Activated CD4-positive, alpha-beta memory T cell treated with anti-CD3 and anti-CD28 coated beads, Interleukin-2, amount 10 ng/mL, durations not matched to agents 7 days and 5 days (primary cell): ENCODE measurements at regions not wholly inside any gene's neighbourhood (a gene's known extent, or its start where the extent isn't known, plus 50 kb on each side); places are given as distances from the start of the nearest gene placed in this dataset.
"Not testable (repeated sequence)": the region's sequence is repeated elsewhere in the genome, so short reads cannot be mapped to it uniquely, and the experiment has no call there.

ENCODE experiments used
- CTCF ChIA-PET: fragments of 350-600 bp; sonication (Branson Sonifier 250); formaldehyde crosslinking; loops from one replicate; lab custom pipeline; 2021; ENCODE audit warnings: antibody characterized with exemption, inconsistent platforms; lab: Charles Lee
- POLR2A ChIA-PET: fragments of 350-600 bp; sonication (Branson Sonifier 250); formaldehyde crosslinking; loops from one replicate; lab custom pipeline; 2021; ENCODE audit warnings: antibody characterized with exemption; lab: Charles Lee
- DNase-seq: peaks from one replicate; pipeline ENCODE4 v3.0.0-alpha.2; 2020
- H3K27ac Mint-ChIP-seq: one replicate; pipeline ENCODE4 v1.8.0; 2021; ENCODE audit warnings: mild to moderate bottlenecking, mixed read lengths
- H3K27me3 Mint-ChIP-seq: one replicate; pipeline ENCODE4 v1.8.0; 2021; ENCODE audit warnings: mixed read lengths
- H3K36me3 Mint-ChIP-seq: one replicate; pipeline ENCODE4 v1.8.0; 2021; ENCODE audit warnings: low read depth, mixed read lengths
- H3K4me1 Mint-ChIP-seq: one replicate; pipeline ENCODE4 v1.8.0; 2021; ENCODE audit warnings: mixed read lengths
- H3K4me3 Mint-ChIP-seq: one replicate; pipeline ENCODE4 v1.8.0; 2021; ENCODE audit warnings: mild to moderate bottlenecking, mixed read lengths
- H3K9me3 Mint-ChIP-seq: one replicate; pipeline ENCODE4 v1.8.0; 2021; ENCODE audit warnings: mixed read lengths

DNA sequence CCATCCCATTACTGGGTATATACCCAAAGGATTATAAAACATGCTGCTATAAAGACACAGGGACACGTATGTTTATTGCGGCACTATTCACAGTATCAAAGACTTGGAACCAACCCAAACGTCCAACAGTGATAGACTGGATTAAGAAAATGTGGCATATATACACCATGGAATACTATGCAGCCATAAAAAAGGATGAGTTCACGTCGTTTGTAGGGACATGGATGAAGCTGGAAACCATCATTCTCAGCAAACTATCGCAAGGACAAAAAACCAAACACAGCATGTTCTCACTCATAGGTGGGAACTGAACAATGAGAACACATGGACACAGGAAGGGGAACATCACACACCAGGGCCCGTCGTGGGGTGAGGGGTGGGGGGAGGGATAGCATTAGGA, 106.1 kb downstream of the CHD1L start:
- H3K9me3 Mint-ChIP-seq, DNase-seq, H3K4me1 Mint-ChIP-seq, H3K36me3 Mint-ChIP-seq, H3K27ac Mint-ChIP-seq, H3K4me3 Mint-ChIP-seq, POLR2A ChIA-PET, CTCF ChIA-PET: not testable (repeated sequence)
- H3K27me3 Mint-ChIP-seq: peaks cover 31% of the 10 kb centered on the region

- no peaks in the 10 kb centered on the region for H3K36me3 Mint-ChIP-seq
- H3K9me3 Mint-ChIP-seq: no peaks in the 10 kb centered on the region
- H3K4me3 Mint-ChIP-seq: no peak overlapping the region
- ChIA-PET POLR2A (no interaction called here), CTCF (no interaction called here)
- no peaks in the 10 kb centered on the region for H3K4me1 Mint-ChIP-seq
- DNase-seq: no peak
- H3K27me3 Mint-ChIP-seq: peaks cover 27% of the 10 kb centered on the region
- no peak overlapping the region for H3K27ac Mint-ChIP-seq
Observed at GRCh38 chr1:147349533-147349932, 107.0 kb downstream of the CHD1L start.

DNA sequence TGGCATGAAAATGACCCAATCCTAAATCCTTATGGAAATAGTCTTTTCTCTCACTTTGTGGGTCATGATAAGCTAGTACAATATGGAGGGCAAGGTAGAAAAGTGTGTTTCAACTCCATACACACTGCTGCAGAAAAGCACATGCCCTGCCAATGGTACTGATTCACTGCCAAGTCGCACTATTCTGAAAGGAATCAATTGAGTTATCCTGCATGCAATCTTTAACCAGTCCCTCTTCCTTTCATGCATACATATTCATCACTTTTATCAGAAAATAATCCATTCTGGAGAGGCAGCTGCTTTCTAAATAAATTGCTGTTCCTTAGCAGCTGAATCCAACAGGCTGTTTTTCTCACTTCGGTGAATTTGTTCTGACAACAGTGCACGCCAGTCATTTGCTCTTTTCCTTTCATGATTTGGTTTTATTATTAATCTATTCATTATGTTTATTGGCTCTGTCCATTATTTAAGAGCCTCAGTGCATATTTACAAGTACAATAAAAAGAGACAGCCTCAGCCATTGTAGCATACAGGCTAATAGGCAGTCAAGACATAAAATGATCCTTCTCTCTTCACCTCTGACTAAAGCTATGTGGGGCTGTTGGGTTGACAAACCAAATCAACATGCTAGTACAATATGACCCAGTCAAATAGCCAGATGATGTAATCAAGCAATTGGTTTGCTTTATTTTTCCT, 108.8 kb downstream of the CHD1L start:
- H3K4me3 Mint-ChIP-seq: no peak overlapping the region
- ChIA-PET CTCF (no interaction called here), POLR2A (no interaction called here)
- no peak for DNase-seq
- H3K4me1 Mint-ChIP-seq: no peaks in the 10 kb centered on the region
- no peaks in the 10 kb centered on the region for H3K9me3 Mint-ChIP-seq
- H3K27me3 Mint-ChIP-seq: peaks cover 13% of the 10 kb centered on the region
- H3K27ac Mint-ChIP-seq: no peak overlapping the region
- H3K36me3 Mint-ChIP-seq: no peaks in the 10 kb centered on the region

DNA sequence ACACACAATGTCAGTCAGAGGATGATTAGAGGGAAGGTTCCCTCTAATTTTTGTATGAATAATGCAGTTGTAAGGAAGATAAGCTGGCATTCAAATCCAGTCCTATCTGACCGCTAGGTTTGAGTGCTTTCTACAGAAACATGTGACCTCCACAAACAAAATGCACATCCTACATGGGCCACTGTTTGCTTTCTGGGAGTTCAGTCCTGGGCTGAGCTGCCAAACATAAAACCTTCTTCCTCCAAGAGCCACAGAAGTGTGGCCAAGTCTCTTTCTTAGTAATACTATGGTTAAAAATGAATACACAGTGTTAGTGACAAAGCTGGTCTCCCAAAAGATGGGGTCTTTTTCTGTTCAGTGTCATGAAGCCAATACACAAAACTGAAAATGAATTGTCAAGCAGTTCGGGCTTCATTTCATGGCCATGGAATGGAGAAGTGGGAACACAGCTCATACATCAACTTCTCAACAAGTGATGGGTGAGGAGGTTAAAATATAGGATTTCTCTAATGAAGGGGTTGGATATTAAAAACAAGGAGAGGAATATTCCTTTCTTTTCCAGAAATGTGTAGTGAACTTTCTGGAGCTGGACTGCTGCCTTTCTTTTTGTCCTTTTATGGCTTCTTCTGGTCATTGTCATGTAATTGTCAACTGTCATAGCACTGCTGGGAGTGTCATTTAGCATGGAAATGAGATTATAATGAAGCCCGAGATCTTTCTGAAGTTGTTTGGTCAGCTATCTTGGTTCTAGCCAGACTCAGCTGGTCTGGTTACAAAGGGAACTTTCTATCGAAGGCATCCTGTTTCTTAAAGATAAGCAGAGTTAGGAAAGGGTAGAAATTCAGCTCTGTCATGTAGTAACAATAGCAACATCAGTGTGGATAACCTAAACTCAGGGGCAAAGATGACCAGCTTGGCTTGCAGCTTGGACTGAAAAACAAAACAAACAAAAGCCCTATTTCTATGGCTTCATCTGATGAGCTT, 135.1 kb downstream of the CHD1L start:
- Mint-ChIP-seq H3K27ac (no peak overlapping the region), H3K36me3 (no peaks in the 10 kb centered on the region), H3K27me3 (peaks cover 5% of the 10 kb centered on the region), H3K4me1 (no peaks in the 10 kb centered on the region), H3K4me3 (no peak overlapping the region), H3K9me3 (peaks cover 5% of the 10 kb centered on the region)
- CTCF ChIA-PET: interaction anchor here (0.6 to 1.8 kb wide), 4 partner anchors 12 to 224 kb away, joined by 3 to 8 read pairs (median 4); no protein-coding TSS in a partner anchor
- POLR2A ChIA-PET: no interaction called here
- no peak for DNase-seq

- H3K27me3 Mint-ChIP-seq: peaks cover under 1% of the 10 kb centered on the region
- no peaks in the 10 kb centered on the region for H3K9me3 Mint-ChIP-seq
- DNase-seq: no peak
- peaks cover under 1% of the 10 kb centered on the region for H3K4me1 Mint-ChIP-seq
- H3K27ac Mint-ChIP-seq: no peak overlapping the region
- ChIA-PET POLR2A (no interaction called here), CTCF (interaction anchor here (1.1 kb wide), 1 partner anchor 10 kb away, joined by 3 read pairs; no protein-coding TSS in a partner anchor)
- H3K36me3 Mint-ChIP-seq: no peaks in the 10 kb centered on the region
- H3K4me3 Mint-ChIP-seq: no peak overlapping the region
Observed at GRCh38 chr1:147379889-147380288, 137.4 kb downstream of the CHD1L start.

DNA sequence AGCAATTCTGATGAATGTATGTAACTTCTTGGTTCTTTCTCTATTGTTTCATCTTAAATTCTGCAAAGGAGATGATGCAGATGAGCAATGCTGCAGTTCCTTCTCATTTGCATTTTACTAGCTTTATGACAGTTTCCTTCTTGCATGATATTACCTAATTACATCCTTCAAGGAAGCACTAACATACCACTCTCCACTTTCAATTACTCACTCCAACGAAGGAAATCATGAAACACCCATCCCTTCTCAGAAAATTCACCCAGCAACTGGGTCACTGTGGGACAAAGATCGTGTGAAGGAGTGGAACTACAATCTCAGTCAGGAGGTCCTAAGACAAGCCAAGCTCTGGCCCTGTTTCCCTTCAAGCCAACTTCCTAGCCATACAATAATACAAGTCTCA, 142.3 kb downstream of the CHD1L start:
- no peak overlapping the region for H3K27ac Mint-ChIP-seq
- no peaks in the 10 kb centered on the region for H3K36me3 Mint-ChIP-seq
- peaks cover 8% of the 10 kb centered on the region for H3K27me3 Mint-ChIP-seq
- H3K9me3 Mint-ChIP-seq: no peaks in the 10 kb centered on the region
- H3K4me1 Mint-ChIP-seq: peaks cover 2% of the 10 kb centered on the region
- ChIA-PET POLR2A (interaction anchor here (0.7 kb wide), 1 partner anchor 22 kb away, joined by 3 read pairs; no protein-coding TSS in a partner anchor), CTCF (interaction anchor here (0.7 kb wide), 1 partner anchor 111 kb away, joined by 3 read pairs; no protein-coding TSS in a partner anchor)
- DNase-seq: no peak
- no peak overlapping the region for H3K4me3 Mint-ChIP-seq

- no peak for DNase-seq
- no peaks in the 10 kb centered on the region for H3K36me3 Mint-ChIP-seq
- no peak overlapping the region for H3K27ac Mint-ChIP-seq
- no peak overlapping the region for H3K4me3 Mint-ChIP-seq
- ChIA-PET CTCF (interaction anchor here (1.2 to 2.8 kb wide), 4 partner anchors 12 to 115 kb away, joined by 3 to 46 read pairs (median 6); no protein-coding TSS in a partner anchor), POLR2A (no interaction called here)
- peaks cover 12% of the 10 kb centered on the region for H3K27me3 Mint-ChIP-seq
- no peaks in the 10 kb centered on the region for H3K9me3 Mint-ChIP-seq
- H3K4me1 Mint-ChIP-seq: peaks cover 2% of the 10 kb centered on the region
Observed at GRCh38 chr1:147388969-147389368, 146.5 kb downstream of the CHD1L start.

GRCh38 chr1:147389532-147390184, 147.2 kb downstream of the CHD1L start:
- no peak for DNase-seq
- ChIA-PET CTCF (interaction anchor here (1.0 to 2.8 kb wide), 6 partner anchors 10 to 116 kb away, joined by 3 to 46 read pairs (median 4); no protein-coding TSS in a partner anchor), POLR2A (interaction anchor here (1.2 kb wide), 1 partner anchor 116 kb away, joined by 5 read pairs; no protein-coding TSS in a partner anchor)
- Mint-ChIP-seq H3K9me3 (no peaks in the 10 kb centered on the region), H3K36me3 (no peaks in the 10 kb centered on the region), H3K27me3 (peaks cover 12% of the 10 kb centered on the region), H3K4me3 (no peak overlapping the region), H3K4me1 (peaks cover 2% of the 10 kb centered on the region), H3K27ac (no peak overlapping the region)

DNA sequence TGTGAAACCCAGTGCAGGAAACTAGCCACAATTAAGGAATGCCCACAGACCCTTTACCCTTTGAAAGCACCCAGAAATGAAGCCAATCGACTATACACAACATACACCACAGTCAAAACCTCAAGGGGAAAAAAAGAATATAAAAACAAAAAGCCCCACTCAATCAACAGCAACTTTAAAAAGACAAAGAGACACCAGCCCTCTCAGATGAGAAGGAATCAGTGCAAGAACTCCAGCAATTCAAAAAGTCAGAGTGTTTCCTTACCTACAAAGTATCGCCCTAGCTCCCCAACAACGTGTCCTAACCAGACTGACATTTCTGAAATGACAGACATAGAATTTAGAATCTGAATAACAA, 147.7 kb downstream of the CHD1L start:
- no peak for DNase-seq
- Mint-ChIP-seq H3K9me3 (no peaks in the 10 kb centered on the region), H3K27me3 (peaks cover 10% of the 10 kb centered on the region), H3K4me3 (no peak overlapping the region), H3K4me1 (no peaks in the 10 kb centered on the region), H3K27ac (no peak overlapping the region), H3K36me3 (no peaks in the 10 kb centered on the region)
- ChIA-PET POLR2A (interaction anchor here (1.2 kb wide), 1 partner anchor 117 kb away, joined by 5 read pairs; no protein-coding TSS in a partner anchor), CTCF (interaction anchor here (1.0 to 2.8 kb wide), 6 partner anchors 9 to 116 kb away, joined by 3 to 46 read pairs (median 4); no protein-coding TSS in a partner anchor)

- H3K27me3 Mint-ChIP-seq: peaks cover 6% of the 10 kb centered on the region
- no peak overlapping the region for H3K27ac Mint-ChIP-seq
Observed at GRCh38 chr1:147391114-147391513, 148.6 kb downstream of the CHD1L start.

GRCh38 chr1:147402326-147403045, 138.8 kb upstream of the BCL9 start:
- H3K4me1 Mint-ChIP-seq, POLR2A ChIA-PET, H3K9me3 Mint-ChIP-seq, H3K36me3 Mint-ChIP-seq, CTCF ChIA-PET, H3K4me3 Mint-ChIP-seq, DNase-seq, H3K27ac Mint-ChIP-seq: not testable (repeated sequence)
- peaks cover 17% of the 10 kb centered on the region for H3K27me3 Mint-ChIP-seq

More at GRCh38 chr1:147391114-147391513, 148.6 kb downstream of the CHD1L start:
- ChIA-PET CTCF (interaction anchor here (2.8 kb wide), 1 partner anchor 117 kb away, joined by 46 read pairs; no protein-coding TSS in a partner anchor), POLR2A (interaction anchor here (1.2 kb wide), 1 partner anchor 118 kb away, joined by 5 read pairs; no protein-coding TSS in a partner anchor)
- H3K4me1 Mint-ChIP-seq: no peaks in the 10 kb centered on the region
- DNase-seq: no peak
- H3K4me3 Mint-ChIP-seq: no peak overlapping the region
- H3K36me3 Mint-ChIP-seq: no peaks in the 10 kb centered on the region
- no peaks in the 10 kb centered on the region for H3K9me3 Mint-ChIP-seq

GRCh38 chr1:147404344-147404743, 137.0 kb upstream of the BCL9 start:
- DNase-seq, H3K9me3 Mint-ChIP-seq, H3K4me1 Mint-ChIP-seq, H3K4me3 Mint-ChIP-seq, H3K27ac Mint-ChIP-seq, H3K36me3 Mint-ChIP-seq, POLR2A ChIA-PET, CTCF ChIA-PET: not testable (repeated sequence)
- peaks cover 11% of the 10 kb centered on the region for H3K27me3 Mint-ChIP-seq
